Spinal cord (tissue), 9 donors: ENCODE measurements at regions not wholly inside any gene's neighbourhood (a gene's known extent, or its start where the extent isn't known, plus 50 kb on each side); places are given as distances from the start of the nearest gene placed in this dataset.

Source experiments
- DNase-seq, 6 donors: peaks; one replicate each; pipeline versions ENCODE4 v3.0.0 to v3.0.0-alpha.2; 2013 to 2015; ENCODE audit warnings: low spot score in 6 of 6, low read depth in 4 of 6
- H3K27ac ChIP-seq: one replicate; pipeline ENCODE4 v1.5.1; 2013; ENCODE audit warnings: low read depth, low read length, control low read depth
- H3K27me3 ChIP-seq: one replicate; pipeline ENCODE4 v1.6.1; 2013; ENCODE audit warnings: low read length; ENCODE audit not compliant: control insufficient read depth, insufficient read depth
- H3K36me3 ChIP-seq: one replicate; pipeline ENCODE4 v1.6.1; 2013; ENCODE audit warnings: low read length; ENCODE audit not compliant: control insufficient read depth, insufficient read depth
- H3K4me1 ChIP-seq: one replicate; pipeline ENCODE4 v1.6.1; 2013; ENCODE audit warnings: low read length; ENCODE audit not compliant: control insufficient read depth, insufficient read depth
- H3K4me3 ChIP-seq: one replicate; pipeline ENCODE4 v1.5.1; 2013; ENCODE audit warnings: low read depth, low read length, control low read depth
- H3K9me3 ChIP-seq: one replicate; pipeline ENCODE4 v1.6.1; 2013; ENCODE audit warnings: low read length; ENCODE audit not compliant: control insufficient read depth, insufficient read depth
- WGBS: methylation state at CpG from one replicate; pipeline ENCODE4 v1.1.5; 2013; ENCODE audit warnings: missing lambda C conversion rate; ENCODE audit not compliant: insufficient coverage; 5-methylcytosine and 5-hydroxymethylcytosine counted together
- donor health status: healthy.

DNA sequence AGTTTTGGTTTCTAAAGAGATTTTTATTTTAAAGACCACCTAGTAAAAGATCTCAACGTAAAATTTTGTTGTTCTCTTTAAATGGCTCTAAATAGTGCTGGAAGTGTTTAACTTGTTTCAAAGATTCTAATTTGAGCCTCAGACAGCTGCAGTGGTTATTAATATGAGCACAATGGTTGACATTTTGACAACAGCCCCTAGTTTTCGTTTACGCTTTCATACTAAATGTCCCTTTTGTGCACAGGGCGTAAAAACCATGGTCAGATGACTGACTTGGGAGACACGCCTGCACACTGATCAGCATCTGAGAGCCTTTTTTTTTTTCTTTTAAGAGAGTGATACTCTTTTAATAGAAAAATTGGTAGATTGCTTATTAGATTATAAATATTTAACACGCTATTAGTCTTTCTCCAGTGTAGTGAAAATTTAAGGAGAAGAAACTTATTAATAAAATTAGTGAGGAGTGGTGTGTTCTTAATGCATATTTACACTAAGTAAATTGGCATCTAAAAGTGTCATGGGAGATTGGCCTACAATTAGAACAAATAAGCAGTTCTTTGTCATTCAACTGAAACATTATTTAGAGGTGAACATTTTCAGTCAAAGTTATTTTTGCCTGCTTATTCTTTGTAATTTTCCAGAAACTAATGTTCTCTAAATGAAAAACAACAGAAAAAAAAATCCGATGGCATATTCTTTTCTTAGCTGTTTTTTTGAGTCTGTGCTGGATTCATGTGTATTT is 182.8 kb upstream of the PHYHIPL start:
- H3K27me3 ChIP-seq = no peaks in the 10 kb centered on the region
- no peaks in the 10 kb centered on the region for H3K36me3 ChIP-seq
- peaks cover 5% of the 10 kb centered on the region for H3K9me3 ChIP-seq
- no peak overlapping the region for H3K4me3 ChIP-seq
- WGBS = 10% methylated on average over 2 of the region's 7 CpGs
- H3K4me1 ChIP-seq = peaks cover 3% of the 10 kb centered on the region
- peak in 1 of 6 donors; percentile 34 for DNase-seq
- H3K27ac ChIP-seq = peak overlapping the region; percentile 10

DNA sequence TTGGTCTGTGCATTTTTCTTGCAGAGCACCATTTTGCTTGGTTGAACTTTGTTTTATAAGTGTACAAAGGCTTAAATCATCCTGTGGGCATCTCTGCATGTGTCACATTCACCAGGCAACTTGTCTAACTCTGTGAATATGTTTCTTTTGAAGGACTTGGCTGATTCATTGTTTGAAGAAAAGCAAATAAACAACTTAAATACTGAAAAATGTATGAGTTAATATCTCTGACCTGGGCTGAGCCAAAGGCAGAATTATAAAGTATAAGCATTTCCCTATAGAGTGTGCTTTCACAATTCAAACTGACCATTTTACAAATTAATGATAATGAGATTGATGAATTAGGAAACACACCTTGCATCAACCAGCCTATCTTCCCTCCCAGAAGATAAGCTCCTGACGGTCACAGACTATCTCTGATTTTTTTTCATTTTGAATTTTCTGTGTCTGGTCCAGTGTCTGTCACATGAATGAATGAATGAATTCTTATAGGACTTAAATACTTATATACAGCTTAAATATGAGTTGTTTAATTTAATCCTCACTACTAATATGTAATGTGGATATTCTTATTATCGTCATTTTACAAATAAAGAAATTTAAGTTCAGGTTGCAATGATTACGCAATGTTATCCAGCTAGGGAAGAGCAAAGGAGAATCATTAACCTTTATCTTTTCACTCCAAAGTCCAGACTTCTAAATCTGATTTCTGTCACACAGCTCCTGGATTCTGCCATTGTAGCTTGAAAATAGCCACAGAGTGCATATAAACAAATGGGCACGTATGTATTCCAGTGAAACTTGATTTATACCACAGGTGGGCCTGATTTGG is 182.0 kb upstream of the PHYHIPL start:
- Histone ChIP-seq H3K9me3 (peaks cover 5% of the 10 kb centered on the region), H3K27ac (no peak overlapping the region), H3K36me3 (no peaks in the 10 kb centered on the region), H3K4me3 (no peak overlapping the region), H3K27me3 (no peaks in the 10 kb centered on the region), H3K4me1 (peaks cover 6% of the 10 kb centered on the region)
- DNase-seq = no peak
- WGBS = no CpG with 5 or more reads among the region's 4 CpGs

DNA sequence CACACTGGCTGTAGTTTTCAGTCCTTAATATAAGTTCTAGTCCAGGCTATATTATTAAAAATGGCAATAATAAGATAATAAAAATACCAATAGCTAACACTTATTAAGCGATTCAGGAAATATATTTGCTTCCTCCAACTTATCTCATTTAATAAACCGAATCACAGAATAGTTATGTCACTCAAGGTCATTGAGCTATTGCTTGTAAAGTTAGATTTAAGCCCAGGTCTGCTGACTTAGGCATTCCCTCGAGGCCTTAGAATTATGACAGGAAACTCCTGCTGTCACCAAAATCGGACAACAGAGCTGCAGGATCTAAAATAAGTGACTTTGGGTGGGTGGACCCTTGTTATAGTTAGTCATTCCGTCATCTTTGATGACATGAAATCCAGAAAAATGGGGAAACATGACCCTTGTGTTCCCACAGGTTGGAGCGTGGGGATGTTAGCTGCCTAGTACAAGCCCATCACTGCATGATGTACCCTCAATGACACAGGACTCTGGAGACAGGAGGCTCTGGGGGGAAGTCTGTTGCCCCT is 181.3 kb upstream of the PHYHIPL start:
- 79% methylated on average over 3 of the region's 6 CpGs for WGBS
- no peaks in the 10 kb centered on the region for H3K36me3 ChIP-seq
- H3K9me3 ChIP-seq = no peaks in the 10 kb centered on the region
- H3K4me1 ChIP-seq = peaks cover 8% of the 10 kb centered on the region
- H3K4me3 ChIP-seq = no peak overlapping the region
- H3K27me3 ChIP-seq = no peaks in the 10 kb centered on the region
- H3K27ac ChIP-seq = no peak overlapping the region
- DNase-seq = no peak

GRCh38 chr10:58996063-58996462 is 180.4 kb upstream of the PHYHIPL start:
- H3K4me3 ChIP-seq = no peak overlapping the region
- H3K36me3 ChIP-seq = no peaks in the 10 kb centered on the region
- no peak for DNase-seq
- no peak overlapping the region for H3K27ac ChIP-seq
- peaks cover 10% of the 10 kb centered on the region for H3K4me1 ChIP-seq
- no peaks in the 10 kb centered on the region for H3K9me3 ChIP-seq
- WGBS = no CpG with 5 or more reads among the region's 2 CpGs
- H3K27me3 ChIP-seq = no peaks in the 10 kb centered on the region

GRCh38 chr10:58996866-58997265 is 179.6 kb upstream of the PHYHIPL start:
- no CpG with 5 or more reads among the region's 2 CpGs for WGBS
- H3K9me3 ChIP-seq = no peaks in the 10 kb centered on the region
- H3K36me3 ChIP-seq = no peaks in the 10 kb centered on the region
- no peak overlapping the region for H3K27ac ChIP-seq
- no peaks in the 10 kb centered on the region for H3K27me3 ChIP-seq
- peaks cover 10% of the 10 kb centered on the region for H3K4me1 ChIP-seq
- no peak overlapping the region for H3K4me3 ChIP-seq
- no peak for DNase-seq

DNA sequence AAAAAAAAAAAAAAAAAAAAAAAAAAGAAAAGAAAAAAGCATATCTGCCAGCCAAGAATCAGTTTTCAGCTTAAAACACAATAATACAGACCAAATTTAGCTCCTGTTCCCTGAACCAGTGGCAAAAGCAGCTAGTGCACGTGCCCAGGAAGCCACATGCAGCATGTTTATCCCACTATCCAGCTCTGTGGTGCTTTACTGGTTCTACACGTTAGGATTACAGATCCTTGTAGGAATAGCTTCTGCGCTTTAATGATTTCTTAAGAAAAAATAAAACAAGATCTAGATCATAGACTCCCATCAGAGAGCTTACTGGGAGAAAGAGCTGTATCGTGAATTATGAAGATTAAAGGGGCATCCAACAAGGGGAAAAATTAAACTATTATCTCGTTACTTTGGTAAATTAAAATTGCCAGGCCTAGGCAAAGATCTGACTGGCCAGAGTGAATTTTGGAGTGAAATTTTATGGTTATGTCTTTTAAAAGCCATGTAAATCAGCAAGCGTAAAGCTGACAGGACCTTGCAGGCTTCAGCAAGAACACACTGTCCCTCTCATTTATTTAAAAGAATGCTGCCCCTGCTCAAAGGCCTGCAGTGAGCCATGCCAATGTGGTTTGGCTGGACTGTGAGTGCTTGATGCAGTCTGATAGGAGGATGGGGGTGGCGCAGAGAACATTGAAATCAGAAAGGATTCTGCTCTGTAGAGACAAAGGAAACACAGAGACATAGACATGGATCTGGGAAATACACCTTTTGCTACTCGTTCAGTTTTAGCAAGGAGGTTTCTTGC is 177.3 kb upstream of the PHYHIPL start:
- H3K27ac ChIP-seq = peak overlapping the region; percentile 70
- peak in 5 of 6 donors; percentile 52 to 87 (median 67) for DNase-seq
- no peaks in the 10 kb centered on the region for H3K36me3 ChIP-seq
- no peaks in the 10 kb centered on the region for H3K9me3 ChIP-seq
- peaks cover 10% of the 10 kb centered on the region for H3K4me1 ChIP-seq
- H3K4me3 ChIP-seq = no peak overlapping the region
- no peaks in the 10 kb centered on the region for H3K27me3 ChIP-seq
- no CpG with 5 or more reads among the region's 8 CpGs for WGBS

GRCh38 chr10:59000162-59000825 is 176.1 kb upstream of the PHYHIPL start:
- Histone ChIP-seq H3K27ac (no peak overlapping the region), H3K9me3 (no peaks in the 10 kb centered on the region), H3K4me1 (peaks cover 10% of the 10 kb centered on the region), H3K27me3 (no peaks in the 10 kb centered on the region), H3K36me3 (no peaks in the 10 kb centered on the region), H3K4me3 (no peak overlapping the region)
- DNase-seq = no peak
- WGBS = 100% methylated on average over 1 of the region's 1 CpG

- no peak for DNase-seq
- no peaks in the 10 kb centered on the region for H3K27me3 ChIP-seq
- H3K4me1 ChIP-seq = peaks cover 10% of the 10 kb centered on the region
- no peaks in the 10 kb centered on the region for H3K36me3 ChIP-seq
- WGBS = 94% methylated on average over 2 of the region's 3 CpGs
- H3K9me3 ChIP-seq = no peaks in the 10 kb centered on the region
- no peak overlapping the region for H3K4me3 ChIP-seq
- H3K27ac ChIP-seq = no peak overlapping the region
These were observed 174.4 kb upstream of the PHYHIPL start for GRCh38 chr10:59002011-59002410.

GRCh38 chr10:59003203-59003602 is 173.2 kb upstream of the PHYHIPL start:
- peaks cover 15% of the 10 kb centered on the region for H3K4me1 ChIP-seq
- no peak for DNase-seq
- no peaks in the 10 kb centered on the region for H3K36me3 ChIP-seq
- H3K9me3 ChIP-seq = no peaks in the 10 kb centered on the region
- H3K27me3 ChIP-seq = no peaks in the 10 kb centered on the region
- no peak overlapping the region for H3K27ac ChIP-seq
- no CpG with 5 or more reads among the region's 1 CpG for WGBS
- no peak overlapping the region for H3K4me3 ChIP-seq
